IPS-20b (cell line): ENCODE measurements at regions not wholly inside any gene's neighbourhood (a gene's known extent, or its start where the extent isn't known, plus 50 kb on each side); places are given as distances from the start of the nearest gene placed in this dataset.
"Not testable (repeated sequence)": the region's sequence is repeated elsewhere in the genome, so short reads cannot be mapped to it uniquely, and the experiment has no call there.

ENCODE experiments used
- H3K27ac ChIP-seq: one replicate; pipeline ENCODE4 v1.5.1; 2013; ENCODE audit warnings: low read length
- H3K27me3 ChIP-seq: 2 replicates; pipeline ENCODE4 v1.6.1; 2013; ENCODE audit warnings: mild to moderate bottlenecking, low read length, inconsistent platforms; ENCODE audit not compliant: insufficient read depth
- H3K36me3 ChIP-seq: 2 replicates; pipeline ENCODE4 v1.6.1; 2013; ENCODE audit warnings: low read depth, mild to moderate bottlenecking, inconsistent platforms, low read length, moderate library complexity; ENCODE audit not compliant: insufficient read depth
- H3K4me1 ChIP-seq: 2 replicates; pipeline ENCODE4 v1.6.1; 2013; ENCODE audit warnings: mild to moderate bottlenecking, control low read depth, inconsistent platforms, low read length, moderate library complexity; ENCODE audit not compliant: insufficient read depth
- H3K4me3 ChIP-seq: 2 replicates; pipeline ENCODE4 v1.5.1; 2013; ENCODE audit warnings: mild to moderate bottlenecking, low read length, inconsistent platforms
- H3K9ac ChIP-seq: 2 replicates; pipeline ENCODE4 v1.6.1; 2013; ENCODE audit warnings: low read depth, mild to moderate bottlenecking, inconsistent platforms, low read length, moderate library complexity
- H3K9me3 ChIP-seq: 2 replicates; pipeline ENCODE4 v1.6.1; 2013; ENCODE audit warnings: mild to moderate bottlenecking, low read depth, low read length, inconsistent platforms; ENCODE audit not compliant: insufficient read depth

- Histone ChIP-seq H3K4me3 (no peak overlapping the region), H3K4me1 (peaks cover 3% of the 10 kb centered on the region; the same call in 1 of the 2 replicates), H3K36me3 (no peaks in the 10 kb centered on the region), H3K9me3 (no peaks in the 10 kb centered on the region), H3K27ac (no peak overlapping the region), H3K9ac (no peak overlapping the region), H3K27me3 (no peaks in the 10 kb centered on the region)
These were observed 258.4 kb downstream of the LIG4 start for GRCh38 chr13:107956889-107957288.

DNA sequence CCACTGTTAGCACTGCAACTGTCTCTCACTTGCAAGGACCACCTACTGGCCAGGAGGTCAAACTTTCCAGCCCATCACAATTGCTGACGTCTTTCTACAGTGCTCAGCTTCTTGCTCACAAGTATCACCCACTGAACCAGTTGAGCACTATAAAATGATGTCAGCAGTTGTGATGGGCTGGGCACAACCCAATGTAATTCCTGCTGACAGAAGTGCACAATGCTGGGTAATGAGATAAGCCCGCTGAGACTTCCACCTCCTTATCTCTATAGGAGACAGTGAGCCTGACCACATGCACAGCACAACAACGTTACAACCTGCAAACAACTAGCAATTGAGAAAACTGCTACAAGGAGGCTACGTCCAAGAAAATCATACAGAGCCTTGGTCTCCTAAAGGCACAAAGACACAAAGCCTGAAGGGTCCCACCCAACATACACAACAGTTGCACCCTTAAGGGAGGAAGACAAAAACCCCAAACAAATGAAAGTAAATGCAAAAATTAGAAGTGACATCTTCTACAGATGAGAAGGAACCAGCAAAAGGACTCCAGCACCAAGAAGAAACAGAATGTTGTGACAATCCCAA, 273.2 kb downstream of the LIG4 start:
- Histone ChIP-seq H3K4me1 (no peaks in the 10 kb centered on the region), H3K9me3 (no peaks in the 10 kb centered on the region), H3K27ac (no peak overlapping the region), H3K4me3 (no peak overlapping the region), H3K36me3 (no peaks in the 10 kb centered on the region), H3K27me3 (no peaks in the 10 kb centered on the region), H3K9ac (no peak overlapping the region)

GRCh38 chr13:107941345-107942029, 273.8 kb downstream of the LIG4 start:
- Histone ChIP-seq H3K9me3 (no peaks in the 10 kb centered on the region), H3K36me3 (no peaks in the 10 kb centered on the region), H3K27me3 (no peaks in the 10 kb centered on the region), H3K27ac (no peak overlapping the region), H3K9ac (no peak overlapping the region), H3K4me3 (no peak overlapping the region), H3K4me1 (no peaks in the 10 kb centered on the region)

DNA sequence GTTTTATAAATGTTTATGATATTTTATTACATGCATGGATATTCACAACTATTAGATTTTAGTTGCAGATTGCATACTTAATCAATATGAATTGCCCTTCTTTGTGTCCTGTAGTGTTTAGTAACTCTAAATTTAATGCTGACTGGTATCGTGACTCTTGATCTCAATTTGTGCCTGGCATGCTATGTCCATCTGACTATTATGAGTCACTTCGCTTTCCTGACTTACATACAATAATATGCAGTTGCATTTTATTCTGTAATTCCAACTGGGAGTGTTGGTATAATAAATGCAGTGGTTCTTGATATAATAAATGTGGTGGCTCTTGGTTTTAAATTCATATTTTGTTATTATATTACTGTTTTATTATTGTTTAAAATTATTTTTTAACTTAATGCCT, 277.5 kb downstream of the LIG4 start:
- H3K36me3 ChIP-seq, result no peaks in the 10 kb centered on the region
- H3K27ac ChIP-seq, result no peak overlapping the region

DNA sequence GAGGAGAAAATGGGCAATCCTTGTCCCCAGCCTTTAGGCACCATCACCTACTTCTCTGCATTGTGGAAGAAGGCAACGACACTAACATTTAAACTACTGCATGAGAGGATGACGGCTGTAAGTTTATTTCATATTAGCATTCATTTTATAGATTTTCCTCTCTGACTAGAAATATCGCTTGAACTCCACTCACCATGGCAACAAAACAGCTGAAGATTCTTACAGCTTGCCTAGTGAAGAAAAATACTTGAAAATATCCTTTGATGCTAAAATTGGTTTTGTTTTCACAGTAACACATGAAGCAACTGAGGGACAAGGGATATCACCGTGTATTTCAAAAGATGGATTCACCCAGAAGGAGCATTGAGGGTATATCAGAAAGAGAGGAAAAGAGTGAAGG, 284.3 kb downstream of the LIG4 start:
- Histone ChIP-seq H3K9ac (no peak overlapping the region), H3K4me1 (no peaks in the 10 kb centered on the region), H3K27ac (no peak overlapping the region), H3K9me3 (no peaks in the 10 kb centered on the region), H3K4me3 (no peak overlapping the region), H3K27me3 (no peaks in the 10 kb centered on the region), H3K36me3 (no peaks in the 10 kb centered on the region)

More for the DNA sequence above, 277.5 kb downstream of the LIG4 start:
- Histone ChIP-seq H3K9ac (no peak overlapping the region), H3K27me3 (no peaks in the 10 kb centered on the region), H3K4me3 (no peak overlapping the region), H3K9me3 (no peaks in the 10 kb centered on the region), H3K4me1 (no peaks in the 10 kb centered on the region)

DNA sequence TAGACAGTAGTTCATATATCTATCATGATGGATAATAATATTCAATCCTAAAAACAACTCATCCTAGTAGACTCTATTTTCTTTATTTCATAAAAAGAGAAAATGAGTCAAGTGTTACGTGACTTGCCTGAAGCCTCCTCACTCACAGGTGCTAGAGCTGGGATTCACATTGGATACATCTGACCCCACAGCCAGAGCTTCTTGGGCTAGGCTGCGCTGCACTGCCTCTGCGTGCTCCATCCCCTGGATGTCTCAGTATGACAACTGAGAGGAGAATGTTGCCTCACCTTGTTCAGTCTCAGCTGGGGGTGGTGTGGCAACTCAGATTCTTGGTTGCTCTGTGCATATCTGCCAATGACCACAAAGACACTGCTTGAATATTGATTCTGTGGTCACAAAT, 286.6 kb downstream of the LIG4 start:
- H3K4me1 ChIP-seq, result no peaks in the 10 kb centered on the region
- H3K27ac ChIP-seq, result no peak overlapping the region
- no peaks in the 10 kb centered on the region for H3K36me3 ChIP-seq
- no peak overlapping the region for H3K9ac ChIP-seq
- H3K27me3 ChIP-seq, result no peaks in the 10 kb centered on the region
- H3K4me3 ChIP-seq, result no peak overlapping the region
- no peaks in the 10 kb centered on the region for H3K9me3 ChIP-seq

DNA sequence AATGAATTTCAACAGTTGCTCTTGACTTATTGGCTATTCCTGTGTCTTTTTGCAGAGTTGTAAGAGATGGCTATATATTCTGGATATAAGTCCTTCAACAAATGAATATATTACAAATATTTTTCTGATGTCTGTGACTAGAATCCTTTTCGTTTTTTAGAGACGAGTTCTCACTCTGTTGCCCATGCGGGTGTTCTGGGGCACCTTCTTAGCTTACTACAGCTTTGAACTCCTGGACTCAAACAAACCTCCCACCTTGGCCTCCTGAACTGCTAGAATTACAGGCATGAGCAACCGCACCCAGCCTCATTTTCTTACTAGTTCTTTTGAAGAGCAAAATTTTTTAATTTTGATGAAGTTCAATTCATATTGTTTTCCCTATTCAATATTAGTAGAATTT, 287.8 kb downstream of the LIG4 start:
- Histone ChIP-seq H3K9ac (no peak overlapping the region), H3K4me3 (no peak overlapping the region), H3K27me3 (no peaks in the 10 kb centered on the region), H3K36me3 (no peaks in the 10 kb centered on the region), H3K9me3 (no peaks in the 10 kb centered on the region), H3K27ac (no peak overlapping the region), H3K4me1 (no peaks in the 10 kb centered on the region)

GRCh38 chr13:107926515-107926914, 288.8 kb downstream of the LIG4 start:
- H3K4me1 ChIP-seq, H3K4me3 ChIP-seq, H3K36me3 ChIP-seq, H3K27me3 ChIP-seq, H3K9ac ChIP-seq, H3K9me3 ChIP-seq, H3K27ac ChIP-seq: not testable (repeated sequence)

DNA sequence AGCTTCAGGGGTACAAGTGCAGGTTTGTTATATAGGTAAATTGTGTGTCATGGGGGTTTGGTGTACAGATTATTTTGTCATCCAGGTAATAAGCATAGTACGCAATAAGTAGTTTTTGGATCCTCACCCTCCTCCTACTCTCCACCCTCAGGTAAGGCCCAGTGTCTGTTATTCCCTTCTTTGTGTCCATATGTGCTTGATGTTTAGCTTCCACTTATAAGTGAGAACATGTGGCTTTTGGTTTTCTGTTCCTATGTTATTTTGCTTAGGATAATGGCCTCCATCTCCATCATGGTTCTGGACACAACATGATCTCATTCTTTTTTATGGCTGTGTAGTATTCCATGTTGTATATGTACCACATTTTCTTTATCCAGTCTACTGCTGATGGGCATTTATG, 298.4 kb downstream of the LIG4 start:
- H3K4me1 ChIP-seq, H3K27ac ChIP-seq, H3K36me3 ChIP-seq, H3K4me3 ChIP-seq, H3K27me3 ChIP-seq, H3K9me3 ChIP-seq, H3K9ac ChIP-seq: not testable (repeated sequence)

DNA sequence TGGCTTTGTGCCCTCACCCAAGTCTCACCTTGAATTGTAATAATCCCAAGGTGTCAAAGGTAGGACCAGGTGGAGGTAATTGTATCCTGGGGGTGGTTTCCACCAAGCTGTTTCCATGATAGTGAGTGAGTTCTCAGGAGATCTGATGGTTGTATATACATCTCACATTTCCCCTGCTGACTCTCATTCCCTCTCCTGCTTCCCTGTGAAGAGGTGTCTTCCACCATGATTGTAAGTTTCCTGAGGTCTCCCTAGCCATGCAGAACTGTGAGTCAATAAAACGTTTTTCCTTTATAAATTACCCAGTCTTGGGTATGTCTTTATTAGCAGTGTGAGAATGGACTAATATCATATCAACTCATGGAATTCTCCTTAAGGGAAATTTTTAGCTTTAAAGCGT, 302.6 kb downstream of the LIG4 start:
- Histone ChIP-seq H3K36me3 (no peaks in the 10 kb centered on the region), H3K4me1 (no peaks in the 10 kb centered on the region), H3K27ac (no peak overlapping the region), H3K4me3 (no peak overlapping the region), H3K9ac (no peak overlapping the region), H3K9me3 (no peaks in the 10 kb centered on the region), H3K27me3 (no peaks in the 10 kb centered on the region)

GRCh38 chr13:107907065-107907805, 308.1 kb downstream of the LIG4 start:
- Histone ChIP-seq H3K4me1 (no peaks in the 10 kb centered on the region), H3K36me3 (no peaks in the 10 kb centered on the region), H3K9ac (no peak overlapping the region), H3K4me3 (no peak overlapping the region), H3K27me3 (no peaks in the 10 kb centered on the region), H3K27ac (no peak overlapping the region), H3K9me3 (no peaks in the 10 kb centered on the region)

- Histone ChIP-seq H3K9ac (no peak overlapping the region), H3K27ac (no peak overlapping the region), H3K36me3 (no peaks in the 10 kb centered on the region), H3K4me1 (no peaks in the 10 kb centered on the region), H3K27me3 (no peaks in the 10 kb centered on the region), H3K4me3 (no peak overlapping the region), H3K9me3 (no peaks in the 10 kb centered on the region)
These were observed 309.2 kb downstream of the LIG4 start for GRCh38 chr13:107906131-107906530.
